HL-60 (cell line): ENCODE measurements at regions not wholly inside any gene's neighbourhood (a gene's known extent, or its start where the extent isn't known, plus 50 kb on each side); places are given as distances from the start of the nearest gene placed in this dataset.

ENCODE experiments used
- GABPA ChIP-seq: IDR thresholded peaks from 2 replicates; pipeline ENCODE4 v1.6.1; 2012; ENCODE audit warnings: low read depth
- POLR2AphosphoS5 ChIP-seq: IDR thresholded peaks from 2 replicates; pipeline ENCODE4 v1.6.1; 2012; ENCODE audit warnings: low read depth
- SPI1 ChIP-seq: IDR thresholded peaks from 2 replicates; pipeline ENCODE4 v1.6.1; 2012; ENCODE audit warnings: low read depth, mild to moderate bottlenecking, borderline replicate concordance
- TF ChIP-seq, protein P1 (sequence below): IDR thresholded peaks from one replicate; pipeline ENCODE4 v1.5.1; 2011; ENCODE audit warnings: low read length, control low read depth, inconsistent platforms; ENCODE audit not compliant: insufficient read depth
- TF ChIP-seq, protein P2 (sequence below): IDR thresholded peaks from 2 replicates; pipeline ENCODE4 v1.6.1; 2012; ENCODE audit warnings: low read depth; ENCODE audit not compliant: insufficient replicate concordance

DNA sequence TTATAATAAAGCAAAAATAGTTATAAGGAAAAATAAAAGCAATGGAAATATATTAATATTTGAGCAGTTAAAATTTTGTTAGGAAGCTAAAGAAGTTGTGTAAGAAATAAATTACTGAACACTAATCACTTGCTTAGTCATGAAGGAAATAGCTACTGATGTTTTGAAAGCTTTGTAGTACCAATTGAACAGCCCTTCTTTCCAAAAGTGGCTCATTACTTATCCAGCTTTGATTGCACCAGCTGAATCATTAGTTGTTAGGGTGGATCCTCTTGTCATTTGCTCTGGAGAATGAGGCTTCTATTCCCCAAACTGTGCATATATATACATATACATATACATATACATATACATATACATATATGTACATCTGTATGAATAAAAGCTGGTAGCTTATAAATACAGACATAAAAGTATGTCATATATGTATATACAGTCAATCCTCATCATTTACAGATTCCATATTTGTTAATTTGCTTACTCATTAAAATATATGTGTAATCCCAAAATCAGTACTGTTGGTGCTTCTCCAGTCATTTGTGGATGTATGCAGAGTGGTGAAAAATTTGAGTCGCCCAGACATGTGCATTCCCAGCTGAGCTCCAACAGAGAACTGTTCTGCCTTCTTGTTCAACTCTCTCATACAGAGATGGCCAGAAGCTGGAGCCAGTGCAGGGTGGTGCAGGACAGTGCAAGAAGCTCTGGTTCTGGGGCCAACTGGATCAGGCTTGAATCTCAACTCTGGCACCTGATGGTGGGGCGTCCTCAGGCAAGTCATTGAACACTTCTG is 214.1 kb downstream of the RPAP3 start:
- TF ChIP-seq, protein P1, sequence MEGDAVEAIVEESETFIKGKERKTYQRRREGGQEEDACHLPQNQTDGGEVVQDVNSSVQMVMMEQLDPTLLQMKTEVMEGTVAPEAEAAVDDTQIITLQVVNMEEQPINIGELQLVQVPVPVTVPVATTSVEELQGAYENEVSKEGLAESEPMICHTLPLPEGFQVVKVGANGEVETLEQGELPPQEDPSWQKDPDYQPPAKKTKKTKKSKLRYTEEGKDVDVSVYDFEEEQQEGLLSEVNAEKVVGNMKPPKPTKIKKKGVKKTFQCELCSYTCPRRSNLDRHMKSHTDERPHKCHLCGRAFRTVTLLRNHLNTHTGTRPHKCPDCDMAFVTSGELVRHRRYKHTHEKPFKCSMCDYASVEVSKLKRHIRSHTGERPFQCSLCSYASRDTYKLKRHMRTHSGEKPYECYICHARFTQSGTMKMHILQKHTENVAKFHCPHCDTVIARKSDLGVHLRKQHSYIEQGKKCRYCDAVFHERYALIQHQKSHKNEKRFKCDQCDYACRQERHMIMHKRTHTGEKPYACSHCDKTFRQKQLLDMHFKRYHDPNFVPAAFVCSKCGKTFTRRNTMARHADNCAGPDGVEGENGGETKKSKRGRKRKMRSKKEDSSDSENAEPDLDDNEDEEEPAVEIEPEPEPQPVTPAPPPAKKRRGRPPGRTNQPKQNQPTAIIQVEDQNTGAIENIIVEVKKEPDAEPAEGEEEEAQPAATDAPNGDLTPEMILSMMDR = no peak
- TF ChIP-seq GABPA (no peak), POLR2AphosphoS5 (no peak), SPI1 (no peak)
- TF ChIP-seq, protein P2, sequence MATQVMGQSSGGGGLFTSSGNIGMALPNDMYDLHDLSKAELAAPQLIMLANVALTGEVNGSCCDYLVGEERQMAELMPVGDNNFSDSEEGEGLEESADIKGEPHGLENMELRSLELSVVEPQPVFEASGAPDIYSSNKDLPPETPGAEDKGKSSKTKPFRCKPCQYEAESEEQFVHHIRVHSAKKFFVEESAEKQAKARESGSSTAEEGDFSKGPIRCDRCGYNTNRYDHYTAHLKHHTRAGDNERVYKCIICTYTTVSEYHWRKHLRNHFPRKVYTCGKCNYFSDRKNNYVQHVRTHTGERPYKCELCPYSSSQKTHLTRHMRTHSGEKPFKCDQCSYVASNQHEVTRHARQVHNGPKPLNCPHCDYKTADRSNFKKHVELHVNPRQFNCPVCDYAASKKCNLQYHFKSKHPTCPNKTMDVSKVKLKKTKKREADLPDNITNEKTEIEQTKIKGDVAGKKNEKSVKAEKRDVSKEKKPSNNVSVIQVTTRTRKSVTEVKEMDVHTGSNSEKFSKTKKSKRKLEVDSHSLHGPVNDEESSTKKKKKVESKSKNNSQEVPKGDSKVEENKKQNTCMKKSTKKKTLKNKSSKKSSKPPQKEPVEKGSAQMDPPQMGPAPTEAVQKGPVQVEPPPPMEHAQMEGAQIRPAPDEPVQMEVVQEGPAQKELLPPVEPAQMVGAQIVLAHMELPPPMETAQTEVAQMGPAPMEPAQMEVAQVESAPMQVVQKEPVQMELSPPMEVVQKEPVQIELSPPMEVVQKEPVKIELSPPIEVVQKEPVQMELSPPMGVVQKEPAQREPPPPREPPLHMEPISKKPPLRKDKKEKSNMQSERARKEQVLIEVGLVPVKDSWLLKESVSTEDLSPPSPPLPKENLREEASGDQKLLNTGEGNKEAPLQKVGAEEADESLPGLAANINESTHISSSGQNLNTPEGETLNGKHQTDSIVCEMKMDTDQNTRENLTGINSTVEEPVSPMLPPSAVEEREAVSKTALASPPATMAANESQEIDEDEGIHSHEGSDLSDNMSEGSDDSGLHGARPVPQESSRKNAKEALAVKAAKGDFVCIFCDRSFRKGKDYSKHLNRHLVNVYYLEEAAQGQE = no peak
